Pons (tissue), 1 donor: ENCODE measurements at regions not wholly inside any gene's neighbourhood (a gene's known extent, or its start where the extent isn't known, plus 50 kb on each side); places are given as distances from the start of the nearest gene placed in this dataset.
A peak's percentile ranks its signal among the peaks of the same experiment; 100 is the strongest.
"Not testable (repeated sequence)": the region's sequence is repeated elsewhere in the genome, so short reads cannot be mapped to it uniquely, and the experiment has no call there.

ENCODE experiments used
- DNase-seq: peaks from one replicate; pipeline ENCODE4 v3.0.0-alpha.2; 2016; ENCODE audit warnings: low spot score

GRCh38 chr4:14918336-14918735, 83.9 kb upstream of the CPEB2 start:
- peak; percentile 87 for DNase-seq

- DNase-seq, result no peak
Observed at GRCh38 chr4:14919785-14920184, 82.5 kb upstream of the CPEB2 start.

- DNase-seq, result no peak
Observed at GRCh38 chr4:14920237-14920636, 82.0 kb upstream of the CPEB2 start.

GRCh38 chr4:14920759-14921320, 81.4 kb upstream of the CPEB2 start:
- no peak for DNase-seq

- DNase-seq, result not testable (repeated sequence)
Observed at GRCh38 chr4:14921781-14922180, 80.5 kb upstream of the CPEB2 start.

- no peak for DNase-seq
Observed at GRCh38 chr4:14924076-14924811, 78.0 kb upstream of the CPEB2 start.

GRCh38 chr4:14924812-14925344, 77.4 kb upstream of the CPEB2 start:
- no peak for DNase-seq

- DNase-seq, result no peak
Observed at GRCh38 chr4:14925471-14925870, 76.8 kb upstream of the CPEB2 start.

- DNase-seq, result no peak
Observed at GRCh38 chr4:14926368-14926767, 75.9 kb upstream of the CPEB2 start.

GRCh38 chr4:14928035-14928434, 74.2 kb upstream of the CPEB2 start:
- DNase-seq, result peak; percentile 33

GRCh38 chr4:14929669-14930068, 72.6 kb upstream of the CPEB2 start:
- DNase-seq, result no peak

- no peak for DNase-seq
Observed at GRCh38 chr4:14934704-14935390, 67.4 kb upstream of the CPEB2 start.

GRCh38 chr4:14943749-14944148, 58.5 kb upstream of the CPEB2 start:
- no peak for DNase-seq

- no peak for DNase-seq
Observed at GRCh38 chr4:14952352-14952751, 49.9 kb upstream of the CPEB2 start.
